ENCODE measurements at regions not wholly inside any gene's neighbourhood (a gene's known extent, or its start where the extent isn't known, plus 50 kb on each side); places are given as distances from the start of the nearest gene placed in this dataset.

GRCh38 chr2:183811281-183811680, 687.0 kb downstream of the NUP35 start:
- Mint-ChIP-seq H3K4me3 (no peak overlapping the region), H3K36me3 (no peaks in the 10 kb centered on the region), H3K9me3 (peaks cover 0 to 13% (median 2%) of the 10 kb centered on the region in 11 donors), H3K27ac (no peak overlapping the region), H3K4me1 (no peaks in the 10 kb centered on the region), H3K27me3 (no peaks in the 10 kb centered on the region)
- ATAC-seq (no peak), DNase-seq (no peak)
- H3K4me1 ChIP-seq (ENCODE audit: control insufficient read depth in 2 of 2, insufficient read depth in 2 of 2, low read length in 2 of 2), result no peaks in the 10 kb centered on the region
- H3K36me3 ChIP-seq (ENCODE audit: control insufficient read depth in 2 of 3, insufficient read depth in 3 of 3, low read length in 3 of 3), result no peaks in the 10 kb centered on the region
- ChIA-PET POLR2A (no interaction called here), CTCF (no interaction called here)
- no peak overlapping the region for H3K27ac ChIP-seq (ENCODE audit: low read depth, low read length)
- H3K9me3 ChIP-seq (ENCODE audit: control insufficient read depth in 2 of 3, low read length in 3 of 3), result no peaks in the 10 kb centered on the region
- no peak overlapping the region for H3K4me3 ChIP-seq (ENCODE audit: low read length)
- H3K27me3 ChIP-seq (ENCODE audit: control insufficient read depth in 2 of 2, insufficient read depth in 2 of 2, low read length in 2 of 2), result no peaks in the 10 kb centered on the region
- intact Hi-C loops (cut with micrococcal nuclease), result no loop called here

GRCh38 chr2:183812091-183812490, 687.8 kb downstream of the NUP35 start:
- H3K36me3 Mint-ChIP-seq, result no peaks in the 10 kb centered on the region
- ATAC-seq (no peak), DNase-seq (no peak)
- no peaks in the 10 kb centered on the region for H3K27me3 Mint-ChIP-seq
- no peak overlapping the region for H3K4me3 Mint-ChIP-seq
- no peak overlapping the region for H3K27ac Mint-ChIP-seq
- H3K9me3 ChIP-seq (ENCODE audit: control insufficient read depth in 2 of 3, low read length in 3 of 3), result no peaks in the 10 kb centered on the region
- H3K4me3 ChIP-seq (ENCODE audit: low read length), result no peak overlapping the region
- H3K36me3 ChIP-seq (ENCODE audit: control insufficient read depth in 2 of 3, insufficient read depth in 3 of 3, low read length in 3 of 3), result no peaks in the 10 kb centered on the region
- no peak overlapping the region for H3K27ac ChIP-seq (ENCODE audit: low read depth, low read length)
- H3K4me1 Mint-ChIP-seq, result no peaks in the 10 kb centered on the region
- H3K9me3 Mint-ChIP-seq, result peaks cover 0 to 12% (median 3%) of the 10 kb centered on the region in 11 donors
- ChIA-PET POLR2A (no interaction called here), CTCF (no interaction called here)
- intact Hi-C loops (cut with micrococcal nuclease), result no loop called here
- H3K27me3 ChIP-seq (ENCODE audit: control insufficient read depth in 2 of 2, insufficient read depth in 2 of 2, low read length in 2 of 2), result no peaks in the 10 kb centered on the region
- H3K4me1 ChIP-seq (ENCODE audit: control insufficient read depth in 2 of 2, insufficient read depth in 2 of 2, low read length in 2 of 2), result no peaks in the 10 kb centered on the region

- Histone ChIP-seq H3K36me3 (ENCODE audit: control insufficient read depth in 2 of 3, insufficient read depth in 3 of 3, low read length in 3 of 3) (no peaks in the 10 kb centered on the region), H3K4me3 (ENCODE audit: low read length) (no peak overlapping the region), H3K9me3 (ENCODE audit: control insufficient read depth in 2 of 3, low read length in 3 of 3) (no peaks in the 10 kb centered on the region), H3K27me3 (ENCODE audit: control insufficient read depth in 2 of 2, insufficient read depth in 2 of 2, low read length in 2 of 2) (no peaks in the 10 kb centered on the region), H3K27ac (ENCODE audit: low read depth, low read length) (no peak overlapping the region), H3K4me1 (ENCODE audit: control insufficient read depth in 2 of 2, insufficient read depth in 2 of 2, low read length in 2 of 2) (no peaks in the 10 kb centered on the region)
- ATAC-seq (no peak), DNase-seq (no peak)
- Mint-ChIP-seq H3K4me1 (no peaks in the 10 kb centered on the region), H3K27me3 (no peaks in the 10 kb centered on the region), H3K9me3 (peaks cover 3 to 51% (median 21%) of the 10 kb centered on the region in 11 donors), H3K4me3 (no peak overlapping the region), H3K27ac (no peak overlapping the region), H3K36me3 (peaks cover 0 to 4% (median 0%) of the 10 kb centered on the region in 5 donors)
- POLR2A ChIA-PET, result no interaction called here
- CTCF ChIA-PET, result no interaction called here
- intact Hi-C loops (cut with micrococcal nuclease), result no loop called here
Measured at GRCh38 chr2:183825710-183826109, 701.5 kb downstream of the NUP35 start.

- Mint-ChIP-seq H3K4me3 (no peak overlapping the region), H3K27me3 (no peaks in the 10 kb centered on the region), H3K9me3 (peaks cover 0 to 22% (median 12%) of the 10 kb centered on the region in 11 donors), H3K4me1 (no peaks in the 10 kb centered on the region), H3K36me3 (peaks cover 0 to 4% (median 0%) of the 10 kb centered on the region in 5 donors), H3K27ac (no peak overlapping the region)
- ATAC-seq (no peak), DNase-seq (no peak)
- no peaks in the 10 kb centered on the region for H3K4me1 ChIP-seq (ENCODE audit: control insufficient read depth in 2 of 2, insufficient read depth in 2 of 2, low read length in 2 of 2)
- intact Hi-C loops (cut with micrococcal nuclease), result no loop called here
- no peaks in the 10 kb centered on the region for H3K36me3 ChIP-seq (ENCODE audit: control insufficient read depth in 2 of 3, insufficient read depth in 3 of 3, low read length in 3 of 3)
- no peak overlapping the region for H3K27ac ChIP-seq (ENCODE audit: low read depth, low read length)
- no peak overlapping the region for H3K4me3 ChIP-seq (ENCODE audit: low read length)
- no peaks in the 10 kb centered on the region for H3K27me3 ChIP-seq (ENCODE audit: control insufficient read depth in 2 of 2, insufficient read depth in 2 of 2, low read length in 2 of 2)
- CTCF ChIA-PET, result no interaction called here
- POLR2A ChIA-PET, result no interaction called here
- H3K9me3 ChIP-seq (ENCODE audit: control insufficient read depth in 2 of 3, low read length in 3 of 3), result no peaks in the 10 kb centered on the region
Measured at GRCh38 chr2:183829931-183830330, 705.7 kb downstream of the NUP35 start.

- POLR2A ChIA-PET, result no interaction called here
- H3K27me3 Mint-ChIP-seq, result no peaks in the 10 kb centered on the region
- H3K9me3 Mint-ChIP-seq, result peaks cover 4 to 18% (median 7%) of the 10 kb centered on the region in 11 donors
Measured at GRCh38 chr2:183837157-183837556, 712.9 kb downstream of the NUP35 start.

GRCh38 chr2:183838295-183838694, 714.1 kb downstream of the NUP35 start:
- Mint-ChIP-seq H3K27ac (no peak overlapping the region), H3K9me3 (peaks cover 4 to 22% (median 8%) of the 10 kb centered on the region in 11 donors), H3K4me3 (no peak overlapping the region), H3K4me1 (no peaks in the 10 kb centered on the region), H3K27me3 (no peaks in the 10 kb centered on the region), H3K36me3 (no peaks in the 10 kb centered on the region)
- intact Hi-C loops (cut with micrococcal nuclease), result no loop called here
- no peak for ATAC-seq
- POLR2A ChIA-PET, result no interaction called here
- no peak for DNase-seq
- no peaks in the 10 kb centered on the region for H3K36me3 ChIP-seq (ENCODE audit: control insufficient read depth in 2 of 3, insufficient read depth in 3 of 3, low read length in 3 of 3)
- H3K27ac ChIP-seq (ENCODE audit: low read depth, low read length), result no peak overlapping the region
- H3K27me3 ChIP-seq (ENCODE audit: control insufficient read depth in 2 of 2, insufficient read depth in 2 of 2, low read length in 2 of 2), result no peaks in the 10 kb centered on the region
- no peaks in the 10 kb centered on the region for H3K4me1 ChIP-seq (ENCODE audit: control insufficient read depth in 2 of 2, insufficient read depth in 2 of 2, low read length in 2 of 2)
- no peak overlapping the region for H3K4me3 ChIP-seq (ENCODE audit: low read length)
- CTCF ChIA-PET, result no interaction called here
- no peaks in the 10 kb centered on the region for H3K9me3 ChIP-seq (ENCODE audit: control insufficient read depth in 2 of 3, low read length in 3 of 3)

More at GRCh38 chr2:183837157-183837556, 712.9 kb downstream of the NUP35 start:
- Histone ChIP-seq H3K27me3 (ENCODE audit: control insufficient read depth in 2 of 2, insufficient read depth in 2 of 2, low read length in 2 of 2) (no peaks in the 10 kb centered on the region), H3K4me1 (ENCODE audit: control insufficient read depth in 2 of 2, insufficient read depth in 2 of 2, low read length in 2 of 2) (no peaks in the 10 kb centered on the region), H3K36me3 (ENCODE audit: control insufficient read depth in 2 of 3, insufficient read depth in 3 of 3, low read length in 3 of 3) (no peaks in the 10 kb centered on the region), H3K9me3 (ENCODE audit: control insufficient read depth in 2 of 3, low read length in 3 of 3) (no peaks in the 10 kb centered on the region), H3K27ac (ENCODE audit: low read depth, low read length) (no peak overlapping the region), H3K4me3 (ENCODE audit: low read length) (no peak overlapping the region)
- CTCF ChIA-PET, result no interaction called here
- Mint-ChIP-seq H3K4me1 (no peaks in the 10 kb centered on the region), H3K4me3 (no peak overlapping the region), H3K27ac (no peak overlapping the region), H3K36me3 (no peaks in the 10 kb centered on the region)
- intact Hi-C loops (cut with micrococcal nuclease), result no loop called here
- no peak for ATAC-seq
- no peak for DNase-seq

GRCh38 chr2:183840061-183840584, 715.9 kb downstream of the NUP35 start:
- DNase-seq (no peak), ATAC-seq (no peak)
- Mint-ChIP-seq H3K9me3 (peaks cover 4 to 22% (median 12%) of the 10 kb centered on the region in 11 donors), H3K27me3 (no peaks in the 10 kb centered on the region), H3K27ac (no peak overlapping the region), H3K4me1 (no peaks in the 10 kb centered on the region), H3K36me3 (no peaks in the 10 kb centered on the region), H3K4me3 (no peak overlapping the region)
- intact Hi-C loops (cut with micrococcal nuclease), result no loop called here
- POLR2A ChIA-PET, result no interaction called here
- Histone ChIP-seq H3K4me1 (ENCODE audit: control insufficient read depth in 2 of 2, insufficient read depth in 2 of 2, low read length in 2 of 2) (no peaks in the 10 kb centered on the region), H3K36me3 (ENCODE audit: control insufficient read depth in 2 of 3, insufficient read depth in 3 of 3, low read length in 3 of 3) (no peaks in the 10 kb centered on the region), H3K27ac (ENCODE audit: low read depth, low read length) (no peak overlapping the region), H3K27me3 (ENCODE audit: control insufficient read depth in 2 of 2, insufficient read depth in 2 of 2, low read length in 2 of 2) (no peaks in the 10 kb centered on the region), H3K4me3 (ENCODE audit: low read length) (no peak overlapping the region), H3K9me3 (ENCODE audit: control insufficient read depth in 2 of 3, low read length in 3 of 3) (no peaks in the 10 kb centered on the region)
- CTCF ChIA-PET, result no interaction called here

Data from naive thymus-derived CD4-positive, alpha-beta T cell (primary cell).